ENCODE measurements at regions not wholly inside any gene's neighbourhood (a gene's known extent, or its start where the extent isn't known, plus 50 kb on each side); places are given as distances from the start of the nearest gene placed in this dataset.
A peak's percentile ranks its signal among the peaks of the same experiment; 100 is the strongest.

DNA sequence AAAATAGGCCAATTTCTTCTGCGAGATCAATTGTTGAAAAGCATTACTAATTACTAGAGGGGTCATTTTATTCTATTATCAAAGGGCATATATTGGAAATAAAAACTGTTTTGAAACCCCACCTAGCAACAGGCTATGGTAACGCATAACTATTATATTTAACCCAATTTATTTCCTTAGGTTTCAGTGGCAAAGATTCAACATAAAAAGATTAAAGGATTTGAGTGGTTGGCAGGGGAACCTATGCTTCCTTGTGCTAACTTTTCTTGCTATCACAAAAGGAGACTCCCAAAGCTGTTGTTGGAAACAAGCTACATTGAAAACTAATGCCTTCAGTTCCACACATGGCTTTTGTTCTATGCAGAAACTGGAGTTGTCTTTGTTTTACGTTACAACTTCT, 166.9 kb upstream of the KLF3 start:
- no peak overlapping the region for H3K27ac Mint-ChIP-seq
- peaks cover 5 to 12% of the 10 kb centered on the region in 2 donors for H3K4me1 Mint-ChIP-seq
- H3K4me3 Mint-ChIP-seq: no peak overlapping the region
- peaks cover 0 to 1% (median 0%) of the 10 kb centered on the region in 6 donors for H3K9me3 Mint-ChIP-seq
- no peak for DNase-seq
- H3K27me3 Mint-ChIP-seq (ENCODE audit: low read depth in 3 of 3): peaks cover 0 to 5% (median 5%) of the 10 kb centered on the region in 3 donors
- no peaks in the 10 kb centered on the region for H3K36me3 Mint-ChIP-seq

DNA sequence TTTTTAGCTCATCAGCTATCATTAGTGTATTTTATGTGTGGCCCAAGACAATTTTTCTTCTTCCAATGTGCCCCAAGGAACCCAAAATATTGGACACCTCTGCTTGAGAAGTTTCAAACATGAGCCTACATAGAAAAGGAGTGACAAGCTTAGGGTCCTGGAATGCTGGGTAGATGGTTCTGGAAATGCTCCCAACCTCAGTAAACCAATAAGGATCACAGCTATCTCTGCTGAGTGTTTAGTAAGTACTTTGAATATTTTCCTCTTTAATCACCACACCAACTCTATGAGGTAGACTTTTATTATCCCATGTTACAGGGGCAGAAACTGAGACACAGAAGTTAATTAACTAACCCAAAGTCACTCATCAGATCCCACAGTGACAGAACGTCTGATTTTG, 164.9 kb upstream of the KLF3 start:
- Mint-ChIP-seq H3K4me3 (no peak overlapping the region), H3K27ac (no peak overlapping the region), H3K4me1 (no peaks in the 10 kb centered on the region), H3K36me3 (no peaks in the 10 kb centered on the region), H3K27me3 (ENCODE audit: low read depth in 3 of 3) (peaks cover 1 to 5% (median 2%) of the 10 kb centered on the region in 3 donors), H3K9me3 (peaks cover 0 to 1% (median 0%) of the 10 kb centered on the region in 6 donors)
- no peak for DNase-seq

DNA sequence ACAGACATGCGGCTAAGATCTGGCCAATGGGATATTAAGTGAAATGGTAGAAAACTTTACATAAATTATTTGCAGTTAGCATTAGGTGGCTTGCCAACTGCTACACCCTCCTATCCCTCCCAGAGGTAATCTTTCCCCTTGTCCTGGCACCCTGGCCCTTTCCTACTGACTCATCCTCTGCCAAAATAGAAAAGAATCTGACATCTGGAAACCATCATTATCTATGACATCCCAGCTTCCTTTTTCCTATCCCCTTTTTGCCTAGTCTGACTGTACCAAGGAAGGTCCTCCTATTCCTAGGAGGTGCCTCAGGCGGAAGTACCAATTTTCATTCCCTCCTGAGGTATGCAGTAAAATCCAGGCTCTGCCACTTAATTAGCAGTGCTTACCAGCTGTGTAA, 163.6 kb upstream of the KLF3 start:
- DNase-seq: no peak
- Mint-ChIP-seq H3K4me3 (no peak overlapping the region), H3K27me3 (ENCODE audit: low read depth in 3 of 3) (peaks cover 1 to 9% (median 5%) of the 10 kb centered on the region in 3 donors), H3K9me3 (peaks cover 0 to 1% (median 0%) of the 10 kb centered on the region in 6 donors), H3K36me3 (peaks cover 0 to 5% (median 0%) of the 10 kb centered on the region in 3 donors), H3K4me1 (no peaks in the 10 kb centered on the region), H3K27ac (no peak overlapping the region)

DNA sequence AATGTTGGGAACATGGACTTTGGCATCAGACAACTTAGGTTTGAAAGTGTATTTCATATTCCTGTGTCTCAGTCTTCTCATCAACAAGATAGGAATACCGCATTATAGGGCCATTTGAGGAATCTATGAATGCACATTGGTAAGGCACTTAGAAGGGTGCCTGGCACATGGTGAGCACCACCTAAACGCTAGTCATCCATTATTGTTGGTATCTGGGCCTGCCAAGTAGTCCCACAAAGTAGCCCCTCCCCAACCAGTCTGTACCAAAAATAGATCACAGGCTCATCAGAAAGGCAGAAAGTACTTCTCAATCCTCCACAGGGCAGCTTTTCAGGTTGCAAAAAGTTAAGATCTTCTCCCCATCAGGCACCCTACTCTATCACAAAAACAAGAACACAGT, 162.3 kb upstream of the KLF3 start:
- no peak for DNase-seq
- peaks cover 3 to 12% (median 8%) of the 10 kb centered on the region in 3 donors for H3K27me3 Mint-ChIP-seq (ENCODE audit: low read depth in 3 of 3)
- peaks cover 0 to 1% (median 0%) of the 10 kb centered on the region in 6 donors for H3K9me3 Mint-ChIP-seq
- H3K36me3 Mint-ChIP-seq: peaks cover 0 to 5% (median 0%) of the 10 kb centered on the region in 3 donors
- H3K4me1 Mint-ChIP-seq: peaks cover 2 to 5% of the 10 kb centered on the region in 2 donors
- no peak overlapping the region for H3K27ac Mint-ChIP-seq
- H3K4me3 Mint-ChIP-seq: no peak overlapping the region

DNA sequence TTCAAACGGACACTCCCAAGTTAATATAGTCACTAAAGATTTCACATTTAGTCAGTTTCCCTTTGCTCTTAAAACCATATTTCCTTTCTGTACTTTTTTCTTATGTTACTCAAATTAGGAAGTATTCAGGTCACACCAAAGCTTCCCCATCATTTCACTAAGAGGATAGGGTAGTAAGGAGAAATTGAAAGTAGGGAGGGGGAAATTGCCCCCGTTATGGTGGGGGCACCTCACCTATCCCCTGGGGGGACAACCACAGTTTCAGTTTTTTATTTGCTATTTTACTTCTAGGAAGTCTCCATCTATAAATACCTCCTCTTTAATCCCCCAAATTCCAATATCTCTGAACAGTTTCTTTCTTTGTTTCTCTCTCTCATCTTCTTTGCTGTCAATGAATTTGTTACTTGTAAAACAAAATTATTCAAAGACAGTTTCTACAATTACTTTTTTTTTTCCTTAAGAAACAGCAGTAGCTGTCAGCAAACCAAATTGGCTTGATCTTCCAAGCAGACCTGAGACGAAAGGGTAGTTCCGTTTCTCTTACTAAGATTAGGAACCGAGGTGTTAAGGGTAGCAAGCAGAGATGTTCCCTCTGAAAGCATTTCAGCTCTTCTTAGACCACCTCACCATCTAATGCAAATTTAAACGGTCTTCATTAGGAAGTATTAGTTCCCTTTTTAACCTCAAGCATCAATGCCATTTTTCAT, 160.2 kb upstream of the KLF3 start:
- no peak for DNase-seq
- H3K4me3 Mint-ChIP-seq: peak overlapping the region in 1 of 5 donors; percentile 42
- H3K36me3 Mint-ChIP-seq: peaks cover 0 to 5% (median 0%) of the 10 kb centered on the region in 3 donors
- H3K27me3 Mint-ChIP-seq (ENCODE audit: low read depth in 3 of 3): peaks cover 3 to 16% (median 9%) of the 10 kb centered on the region in 3 donors
- H3K4me1 Mint-ChIP-seq: peaks cover 18 to 27% of the 10 kb centered on the region in 2 donors
- peaks cover 0 to 1% (median 0%) of the 10 kb centered on the region in 6 donors for H3K9me3 Mint-ChIP-seq
- H3K27ac Mint-ChIP-seq: no peak overlapping the region

DNA sequence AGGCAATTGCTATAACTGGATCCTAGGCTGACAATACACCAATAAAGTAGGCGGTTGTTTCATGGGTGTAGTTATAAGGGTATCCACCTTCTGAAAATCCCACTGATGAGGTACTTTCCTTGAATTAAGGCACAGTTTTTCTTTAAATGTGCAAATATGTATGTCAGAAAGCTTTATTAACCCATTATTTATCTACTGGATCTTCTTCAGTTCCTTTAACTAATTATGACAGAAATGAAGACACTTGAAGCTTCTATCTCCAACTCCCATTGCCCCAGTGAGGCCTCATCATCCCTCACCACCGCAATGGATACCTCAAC, 159.6 kb upstream of the KLF3 start:
- DNase-seq: no peak
- Mint-ChIP-seq H3K27me3 (ENCODE audit: low read depth in 3 of 3) (peaks cover 4 to 16% (median 8%) of the 10 kb centered on the region in 3 donors), H3K27ac (no peak overlapping the region), H3K36me3 (peaks cover 0 to 5% (median 0%) of the 10 kb centered on the region in 3 donors), H3K9me3 (peaks cover 0 to 1% (median 0%) of the 10 kb centered on the region in 6 donors), H3K4me1 (peaks cover 23 to 32% of the 10 kb centered on the region in 2 donors), H3K4me3 (no peak overlapping the region)

DNA sequence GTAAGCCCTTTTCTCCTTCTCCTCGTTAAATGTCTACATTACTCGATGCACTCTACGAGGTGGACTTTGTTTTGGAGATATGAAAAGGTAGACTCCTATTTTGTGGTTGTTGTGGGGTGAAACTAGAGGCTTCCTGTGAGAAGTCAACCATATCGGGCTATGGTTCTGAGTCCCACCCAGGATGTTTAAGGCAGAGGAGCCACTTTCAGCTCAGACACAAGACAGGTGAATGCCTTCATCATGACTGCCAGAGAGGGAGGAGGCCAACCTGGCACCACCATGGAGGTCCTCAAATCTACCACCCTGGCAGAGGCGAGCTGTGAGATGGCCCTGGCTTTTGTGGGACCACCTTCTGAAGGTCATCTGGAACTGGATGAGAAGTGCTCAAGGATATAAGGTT, 154.4 kb upstream of the KLF3 start:
- peaks cover 4 to 23% (median 8%) of the 10 kb centered on the region in 3 donors for H3K36me3 Mint-ChIP-seq
- H3K9me3 Mint-ChIP-seq: no peaks in the 10 kb centered on the region
- peaks cover 63 to 79% of the 10 kb centered on the region in 2 donors for H3K4me1 Mint-ChIP-seq
- peak overlapping the region; percentile 76 to 87 (median 83) for H3K4me3 Mint-ChIP-seq
- H3K27me3 Mint-ChIP-seq (ENCODE audit: low read depth in 3 of 3): peaks cover 3 to 14% (median 4%) of the 10 kb centered on the region in 3 donors
- peak overlapping the region; percentile 60 to 91 (median 86) for H3K27ac Mint-ChIP-seq
- DNase-seq: peak; percentile 57 to 64 (median 62)

DNA sequence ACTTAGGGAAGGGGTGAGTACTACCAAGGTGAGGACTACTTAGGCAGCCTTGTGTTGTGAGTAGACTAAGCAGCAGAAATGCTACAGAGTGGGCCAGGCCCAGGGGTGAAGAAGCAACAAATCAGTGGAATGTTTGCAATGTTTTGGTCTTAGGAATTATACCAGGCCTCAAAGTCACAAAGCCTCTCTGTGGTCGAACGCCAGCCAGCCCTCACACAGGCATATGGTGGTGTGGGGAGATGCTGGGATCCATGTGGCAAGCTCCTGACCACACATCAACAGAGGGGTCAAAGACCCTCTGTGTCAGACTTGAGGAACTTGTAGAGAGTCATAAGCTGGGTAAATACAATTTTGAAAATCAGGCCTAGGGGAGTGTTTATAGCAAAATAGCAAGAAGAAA, 153.8 kb upstream of the KLF3 start:
- H3K27ac Mint-ChIP-seq: peak overlapping the region; percentile 60 to 91 (median 86)
- peaks cover 3 to 9% (median 4%) of the 10 kb centered on the region in 3 donors for H3K27me3 Mint-ChIP-seq (ENCODE audit: low read depth in 3 of 3)
- DNase-seq: no peak
- no peaks in the 10 kb centered on the region for H3K9me3 Mint-ChIP-seq
- peaks cover 4 to 20% (median 8%) of the 10 kb centered on the region in 3 donors for H3K36me3 Mint-ChIP-seq
- peak overlapping the region; percentile 76 to 87 (median 83) for H3K4me3 Mint-ChIP-seq
- H3K4me1 Mint-ChIP-seq: peaks cover 68 to 86% of the 10 kb centered on the region in 2 donors

DNA sequence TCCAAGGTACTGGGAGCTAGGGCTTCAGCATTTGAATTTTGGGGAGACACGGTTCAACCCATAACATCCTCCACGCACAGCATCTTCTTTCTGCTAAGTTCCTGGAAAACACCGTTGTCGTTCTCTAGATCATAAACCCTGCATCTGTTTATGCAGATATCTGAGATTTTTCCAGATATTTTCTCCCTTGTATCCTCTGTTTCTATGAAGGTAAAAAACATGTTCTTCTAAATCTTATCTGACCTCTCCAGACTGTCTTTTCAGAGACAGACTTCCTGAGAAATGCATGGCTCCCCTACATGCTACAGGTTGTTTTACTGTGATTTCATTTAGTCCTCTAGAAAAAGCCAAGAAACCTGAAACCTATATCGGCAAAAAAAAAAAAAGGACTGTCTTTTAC, 152.3 kb upstream of the KLF3 start:
- Mint-ChIP-seq H3K27ac (peak overlapping the region in 3 of 6 donors; percentile 8 to 86 (median 33)), H3K27me3 (ENCODE audit: low read depth in 3 of 3) (peaks cover under 1 to 6% (median 1%) of the 10 kb centered on the region in 3 donors), H3K36me3 (peaks cover 4 to 26% (median 8%) of the 10 kb centered on the region in 3 donors), H3K4me3 (peak overlapping the region; percentile 46 to 87 (median 54)), H3K4me1 (peaks cover 69 to 95% of the 10 kb centered on the region in 2 donors), H3K9me3 (no peaks in the 10 kb centered on the region)
- no peak for DNase-seq

DNA sequence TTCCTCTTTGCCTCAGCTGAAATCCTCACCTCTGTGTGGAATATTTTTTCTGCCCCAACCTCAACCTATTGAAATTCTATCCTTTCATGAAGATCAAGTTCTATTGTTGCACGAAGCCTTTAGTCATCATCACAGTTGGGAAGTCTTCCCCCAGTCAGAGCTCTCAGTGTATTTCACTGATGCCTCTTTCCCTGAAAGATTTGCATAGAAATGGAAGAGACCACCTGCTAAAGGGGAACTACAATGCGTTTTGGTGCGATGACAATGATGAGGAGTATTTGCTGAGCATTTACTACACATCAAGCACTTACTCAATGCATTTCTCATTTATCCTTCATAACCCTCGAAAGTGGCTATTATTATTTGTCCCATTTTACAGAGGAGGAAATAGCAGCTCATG, 151.2 kb upstream of the KLF3 start:
- peaks cover 66 to 92% of the 10 kb centered on the region in 2 donors for H3K4me1 Mint-ChIP-seq
- no peak for DNase-seq
- H3K4me3 Mint-ChIP-seq: peak overlapping the region in 4 of 5 donors; percentile 8 to 53 (median 22)
- H3K27ac Mint-ChIP-seq: peak overlapping the region in 2 of 6 donors; percentile 3
- H3K36me3 Mint-ChIP-seq: peaks cover 8 to 30% (median 8%) of the 10 kb centered on the region in 3 donors
- peaks cover 0 to 6% (median 1%) of the 10 kb centered on the region in 3 donors for H3K27me3 Mint-ChIP-seq (ENCODE audit: low read depth in 3 of 3)
- H3K9me3 Mint-ChIP-seq: no peaks in the 10 kb centered on the region

DNA sequence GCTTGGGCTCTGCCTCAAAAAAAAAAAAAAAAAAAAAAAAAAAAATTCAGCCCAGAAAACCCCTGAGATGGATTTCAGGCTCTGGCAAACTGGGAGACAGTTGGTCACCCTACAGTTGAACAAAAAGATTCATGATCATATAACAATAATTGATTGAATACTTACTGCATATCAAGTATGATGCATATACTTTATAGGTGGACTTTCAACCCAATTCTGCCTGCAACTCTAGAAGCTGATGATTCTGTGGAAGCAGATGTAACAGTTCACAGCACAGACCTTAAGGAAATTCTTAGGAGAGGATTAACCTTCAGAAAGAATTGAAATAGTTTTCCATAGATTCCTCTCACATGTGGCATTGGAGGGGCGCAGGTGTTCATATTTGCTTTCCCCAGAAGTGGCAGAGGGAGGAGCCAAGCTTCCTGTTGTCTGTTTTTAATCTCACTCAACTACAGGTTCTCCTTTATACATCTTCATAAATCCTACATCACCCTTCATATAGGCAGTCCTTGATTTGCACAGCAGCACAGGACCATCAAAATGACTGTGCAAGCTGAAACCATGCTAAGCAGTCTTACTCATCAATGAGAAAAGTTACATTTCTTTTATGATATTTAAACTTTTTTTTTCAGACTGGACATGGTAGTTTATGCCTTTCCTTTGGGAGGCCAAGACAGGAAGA, 149.4 kb upstream of the KLF3 start:
- no peaks in the 10 kb centered on the region for H3K9me3 Mint-ChIP-seq
- H3K27me3 Mint-ChIP-seq (ENCODE audit: low read depth in 3 of 3): peaks cover 0 to 3% (median 0%) of the 10 kb centered on the region in 3 donors
- peak overlapping the region in 3 of 5 donors; percentile 5 to 41 (median 28) for H3K4me3 Mint-ChIP-seq
- H3K36me3 Mint-ChIP-seq: peaks cover 8 to 34% (median 9%) of the 10 kb centered on the region in 3 donors
- DNase-seq: no peak
- H3K4me1 Mint-ChIP-seq: peaks cover 48 to 77% of the 10 kb centered on the region in 2 donors
- H3K27ac Mint-ChIP-seq: peak overlapping the region in 3 of 6 donors; percentile 17 to 51 (median 34)

DNA sequence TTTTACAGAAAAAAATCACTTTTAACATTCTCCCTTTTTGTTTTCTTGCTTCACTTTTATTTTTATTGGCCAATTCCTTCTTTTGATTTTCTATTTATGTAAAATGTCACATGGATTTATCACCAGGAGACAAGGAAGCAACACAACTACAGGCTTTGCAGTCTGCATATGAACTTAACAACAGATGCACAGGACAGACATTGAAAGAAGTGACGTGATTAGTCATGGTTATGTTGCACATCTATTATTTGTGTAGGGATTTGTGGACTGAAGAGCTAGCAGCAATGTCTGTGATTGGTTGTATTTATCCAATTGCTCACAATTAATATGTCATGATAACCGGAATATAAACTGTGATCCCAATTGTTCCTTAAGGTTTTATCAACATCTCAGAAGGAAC, 147.8 kb upstream of the KLF3 start:
- no peak for DNase-seq
- Mint-ChIP-seq H3K9me3 (no peaks in the 10 kb centered on the region), H3K36me3 (peaks cover 12 to 31% (median 16%) of the 10 kb centered on the region in 3 donors), H3K4me1 (peaks cover 32 to 63% of the 10 kb centered on the region in 2 donors), H3K27me3 (ENCODE audit: low read depth in 3 of 3) (peaks cover 0 to 5% (median 0%) of the 10 kb centered on the region in 3 donors), H3K27ac (no peak overlapping the region), H3K4me3 (no peak overlapping the region)

DNA sequence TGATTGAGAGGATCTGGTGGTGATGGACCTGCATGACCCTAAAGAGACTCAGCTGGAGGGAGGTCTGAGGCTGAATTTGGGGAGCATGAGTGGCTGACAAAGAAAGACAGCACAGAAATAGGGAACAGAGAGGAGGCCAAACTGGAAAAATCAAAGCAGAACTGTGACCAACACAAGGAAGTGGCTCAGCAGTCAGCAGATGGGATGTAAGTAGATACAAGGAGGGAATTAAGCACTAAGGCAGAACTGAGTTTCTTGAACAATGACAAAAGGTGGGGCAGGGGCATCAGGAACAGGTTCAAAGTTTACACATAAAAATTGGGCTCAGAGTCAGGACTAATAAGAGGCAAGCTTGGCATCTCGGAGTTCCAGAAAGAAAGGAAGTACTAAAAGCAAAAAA, 144.3 kb upstream of the KLF3 start:
- no peak for DNase-seq
- Mint-ChIP-seq H3K9me3 (no peaks in the 10 kb centered on the region), H3K36me3 (peaks cover 4 to 24% (median 20%) of the 10 kb centered on the region in 3 donors), H3K27me3 (ENCODE audit: low read depth in 3 of 3) (peaks cover 0 to 10% (median 9%) of the 10 kb centered on the region in 3 donors), H3K4me3 (no peak overlapping the region), H3K27ac (peak overlapping the region in 2 of 6 donors; percentile 36 to 65), H3K4me1 (peaks cover 18 to 44% of the 10 kb centered on the region in 2 donors)

DNA sequence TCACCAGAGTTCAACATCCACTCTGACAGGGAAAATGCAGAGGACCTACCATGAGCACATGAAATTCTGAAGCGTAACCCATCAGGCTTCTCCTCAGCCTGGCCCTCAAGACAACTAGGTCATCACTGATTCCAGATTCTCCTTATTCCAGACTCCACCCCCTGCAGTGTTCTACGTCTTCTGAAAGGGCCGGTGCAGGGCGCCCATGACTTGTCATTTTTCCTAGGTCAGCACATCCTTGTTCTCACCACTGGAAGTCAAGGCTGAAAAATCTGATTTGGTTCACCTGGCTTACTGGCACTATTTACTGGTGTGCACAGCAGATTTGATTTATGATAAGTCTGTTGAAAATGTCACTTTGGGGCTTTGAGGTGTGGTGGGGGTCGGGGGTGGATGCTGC, 140.9 kb upstream of the KLF3 start:
- Mint-ChIP-seq H3K27me3 (ENCODE audit: low read depth in 3 of 3) (peaks cover 3 to 9% (median 8%) of the 10 kb centered on the region in 3 donors), H3K4me1 (peaks cover 11 to 24% of the 10 kb centered on the region in 2 donors), H3K4me3 (no peak overlapping the region), H3K27ac (peak overlapping the region in 1 of 6 donors; percentile 6), H3K9me3 (no peaks in the 10 kb centered on the region), H3K36me3 (peaks cover 4 to 26% (median 12%) of the 10 kb centered on the region in 3 donors)
- DNase-seq: no peak
